ENCODE measurements at regions not wholly inside any gene's neighbourhood (a gene's known extent, or its start where the extent isn't known, plus 50 kb on each side); places are given as distances from the start of the nearest gene placed in this dataset.

GRCh38 chr12:58286353-58286752 is 345.0 kb downstream of the ATP23 start:
- ChIA-PET CTCF (no interaction called here), POLR2A (no interaction called here)
- Mint-ChIP-seq H3K36me3 (ENCODE audit: low read depth) (no peaks in the 10 kb centered on the region), H3K27ac (no peak overlapping the region), H3K4me3 (no peak overlapping the region), H3K9me3 (no peaks in the 10 kb centered on the region), H3K27me3 (no peaks in the 10 kb centered on the region), H3K4me1 (no peaks in the 10 kb centered on the region)
- DNase-seq: no peak

DNA sequence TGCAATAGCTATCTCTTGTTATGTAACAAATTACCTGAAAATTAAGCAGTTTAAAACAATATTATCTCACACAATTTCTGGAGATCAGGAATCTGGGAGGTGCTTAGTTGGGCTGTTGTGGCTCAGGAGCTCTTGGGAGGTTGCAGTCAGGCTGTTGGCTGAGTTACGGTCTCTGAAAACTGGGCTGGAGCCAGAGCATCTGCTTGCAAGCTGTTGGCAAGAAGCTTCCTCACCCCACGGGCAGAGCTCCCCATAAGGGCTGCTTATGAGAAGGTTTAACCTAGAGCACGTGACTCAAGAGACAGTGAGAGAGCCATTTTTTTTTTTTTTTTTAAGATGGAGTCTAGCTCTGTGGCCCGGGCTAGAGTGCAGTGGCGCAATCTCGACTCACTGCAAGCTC is 346.8 kb downstream of the ATP23 start:
- POLR2A ChIA-PET: no interaction called here
- H3K4me1 Mint-ChIP-seq: no peaks in the 10 kb centered on the region
- H3K27ac Mint-ChIP-seq: no peak overlapping the region
- H3K27me3 Mint-ChIP-seq: no peaks in the 10 kb centered on the region
- DNase-seq: no peak
- no peaks in the 10 kb centered on the region for H3K9me3 Mint-ChIP-seq
- CTCF ChIA-PET: no interaction called here
- no peak overlapping the region for H3K4me3 Mint-ChIP-seq
- no peaks in the 10 kb centered on the region for H3K36me3 Mint-ChIP-seq (ENCODE audit: low read depth)

GRCh38 chr12:58291106-58291505 is 349.7 kb downstream of the ATP23 start:
- DNase-seq: no peak
- no peaks in the 10 kb centered on the region for H3K4me1 Mint-ChIP-seq
- no peak overlapping the region for H3K4me3 Mint-ChIP-seq
- H3K27ac Mint-ChIP-seq: no peak overlapping the region
- no peaks in the 10 kb centered on the region for H3K9me3 Mint-ChIP-seq
- ChIA-PET CTCF (no interaction called here), POLR2A (no interaction called here)
- H3K36me3 Mint-ChIP-seq (ENCODE audit: low read depth): no peaks in the 10 kb centered on the region
- H3K27me3 Mint-ChIP-seq: no peaks in the 10 kb centered on the region

- Mint-ChIP-seq H3K27me3 (no peaks in the 10 kb centered on the region), H3K4me3 (no peak overlapping the region), H3K9me3 (no peaks in the 10 kb centered on the region), H3K27ac (no peak overlapping the region), H3K4me1 (no peaks in the 10 kb centered on the region), H3K36me3 (ENCODE audit: low read depth) (no peaks in the 10 kb centered on the region)
- CTCF ChIA-PET: no interaction called here
- POLR2A ChIA-PET: no interaction called here
- DNase-seq: no peak
Measured at GRCh38 chr12:58293308-58293982, 352.1 kb downstream of the ATP23 start.

DNA sequence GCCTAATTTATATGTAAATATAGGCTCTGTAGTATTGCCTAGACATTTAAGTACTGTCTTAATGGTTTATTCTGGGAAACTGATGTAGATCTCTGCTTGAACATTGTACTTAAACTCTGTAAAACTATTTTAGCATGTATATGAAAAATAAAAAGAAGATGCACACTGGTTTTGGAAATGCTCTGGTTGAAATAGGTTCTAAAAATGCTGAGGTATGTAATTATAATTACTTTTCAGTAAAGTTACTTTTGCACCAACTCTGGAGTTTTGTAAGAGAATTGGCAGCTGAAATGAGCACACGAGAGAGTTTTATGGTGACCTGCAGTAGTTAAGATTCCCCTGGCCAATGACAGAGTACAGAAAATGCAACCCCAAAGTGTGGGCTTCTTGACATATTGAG is 353.9 kb downstream of the ATP23 start:
- DNase-seq: no peak
- POLR2A ChIA-PET: no interaction called here
- no peak overlapping the region for H3K27ac Mint-ChIP-seq
- H3K4me3 Mint-ChIP-seq: no peak overlapping the region
- CTCF ChIA-PET: no interaction called here
- H3K36me3 Mint-ChIP-seq (ENCODE audit: low read depth): no peaks in the 10 kb centered on the region
- no peaks in the 10 kb centered on the region for H3K9me3 Mint-ChIP-seq
- no peaks in the 10 kb centered on the region for H3K27me3 Mint-ChIP-seq
- H3K4me1 Mint-ChIP-seq: no peaks in the 10 kb centered on the region

DNA sequence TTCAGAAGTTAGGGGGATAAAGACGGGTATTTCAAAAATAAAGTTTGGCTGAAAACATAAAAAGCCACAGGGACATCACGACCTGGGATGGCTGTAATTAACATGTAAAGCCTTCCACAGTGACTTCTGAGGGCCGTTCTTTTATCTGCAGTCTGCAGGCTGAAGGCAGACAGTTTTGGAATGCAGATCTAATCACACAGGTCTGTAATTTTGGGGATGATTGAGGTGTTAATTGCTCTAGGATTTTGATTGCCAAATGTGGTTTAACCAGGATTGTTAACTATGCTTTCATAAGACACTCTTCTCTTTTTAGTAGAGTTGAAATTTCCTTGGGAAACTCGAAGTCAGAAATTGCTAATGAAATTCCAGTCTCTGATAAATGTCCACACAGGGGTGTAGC is 355.5 kb downstream of the ATP23 start:
- no peaks in the 10 kb centered on the region for H3K4me1 Mint-ChIP-seq
- DNase-seq: no peak
- no peak overlapping the region for H3K4me3 Mint-ChIP-seq
- no peaks in the 10 kb centered on the region for H3K27me3 Mint-ChIP-seq
- H3K9me3 Mint-ChIP-seq: no peaks in the 10 kb centered on the region
- H3K27ac Mint-ChIP-seq: no peak overlapping the region
- H3K36me3 Mint-ChIP-seq (ENCODE audit: low read depth): no peaks in the 10 kb centered on the region
- ChIA-PET POLR2A (no interaction called here), CTCF (no interaction called here)

DNA sequence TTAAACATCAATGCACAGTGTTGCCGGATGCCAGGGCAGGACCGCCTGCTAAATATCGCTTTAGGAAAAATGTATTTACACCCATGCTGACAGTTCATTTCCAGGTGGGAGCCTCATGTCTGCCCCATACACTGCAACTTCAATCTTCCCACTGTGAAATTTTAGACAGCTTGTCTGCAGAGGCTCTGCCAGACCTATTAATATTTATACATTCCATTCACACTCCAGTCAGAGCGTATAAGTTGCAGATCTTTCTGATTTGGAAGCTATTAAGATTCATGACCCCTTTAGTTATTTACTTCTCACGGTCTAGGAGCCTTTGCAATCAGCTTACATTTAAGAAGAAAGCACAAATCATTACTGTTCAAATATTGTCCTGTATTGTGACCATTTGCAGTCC is 357.4 kb downstream of the ATP23 start:
- POLR2A ChIA-PET: no interaction called here
- no peak for DNase-seq
- Mint-ChIP-seq H3K36me3 (ENCODE audit: low read depth) (no peaks in the 10 kb centered on the region), H3K9me3 (no peaks in the 10 kb centered on the region), H3K4me1 (no peaks in the 10 kb centered on the region), H3K27ac (no peak overlapping the region), H3K4me3 (no peak overlapping the region), H3K27me3 (no peaks in the 10 kb centered on the region)
- CTCF ChIA-PET: no interaction called here

- no peaks in the 10 kb centered on the region for H3K4me1 Mint-ChIP-seq
- DNase-seq: no peak
- H3K27me3 Mint-ChIP-seq: no peaks in the 10 kb centered on the region
- POLR2A ChIA-PET: no interaction called here
- no peaks in the 10 kb centered on the region for H3K36me3 Mint-ChIP-seq (ENCODE audit: low read depth)
- H3K9me3 Mint-ChIP-seq: no peaks in the 10 kb centered on the region
- CTCF ChIA-PET: no interaction called here
- H3K27ac Mint-ChIP-seq: no peak overlapping the region
- H3K4me3 Mint-ChIP-seq: no peak overlapping the region
Measured at GRCh38 chr12:58299371-58299770, 358.0 kb downstream of the ATP23 start.

GRCh38 chr12:58301038-58301729 is 359.8 kb downstream of the ATP23 start:
- Mint-ChIP-seq H3K27ac (no peak overlapping the region), H3K36me3 (ENCODE audit: low read depth) (no peaks in the 10 kb centered on the region), H3K4me3 (no peak overlapping the region), H3K4me1 (no peaks in the 10 kb centered on the region), H3K27me3 (no peaks in the 10 kb centered on the region), H3K9me3 (no peaks in the 10 kb centered on the region)
- CTCF ChIA-PET: no interaction called here
- POLR2A ChIA-PET: no interaction called here
- DNase-seq: no peak

DNA sequence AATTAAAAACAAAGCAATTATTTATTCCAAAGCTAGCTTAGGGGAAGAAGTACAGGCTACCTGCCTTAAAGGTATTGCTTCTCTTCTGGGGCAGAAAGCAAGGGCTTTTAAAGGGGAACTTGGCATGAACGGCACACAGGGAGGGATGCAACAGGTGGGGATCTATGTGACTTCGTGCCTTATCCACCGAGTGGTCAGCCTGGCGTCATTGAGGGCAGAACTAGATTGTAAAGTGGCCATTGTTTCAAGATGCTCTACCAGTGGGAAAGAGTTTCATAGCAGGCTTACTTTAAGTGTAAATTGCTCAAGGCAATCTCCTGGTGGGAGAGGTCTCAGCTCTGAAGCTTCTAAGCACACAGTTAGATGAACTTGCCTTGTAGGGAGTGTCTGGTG is 360.4 kb downstream of the ATP23 start:
- H3K4me1 Mint-ChIP-seq: no peaks in the 10 kb centered on the region
- H3K4me3 Mint-ChIP-seq: no peak overlapping the region
- ChIA-PET POLR2A (no interaction called here), CTCF (no interaction called here)
- no peaks in the 10 kb centered on the region for H3K27me3 Mint-ChIP-seq
- no peaks in the 10 kb centered on the region for H3K9me3 Mint-ChIP-seq
- H3K27ac Mint-ChIP-seq: no peak overlapping the region
- no peaks in the 10 kb centered on the region for H3K36me3 Mint-ChIP-seq (ENCODE audit: low read depth)
- no peak for DNase-seq

GRCh38 chr12:58302487-58303011 is 361.2 kb downstream of the ATP23 start:
- Mint-ChIP-seq H3K9me3 (no peaks in the 10 kb centered on the region), H3K4me1 (no peaks in the 10 kb centered on the region), H3K27ac (no peak overlapping the region), H3K4me3 (no peak overlapping the region), H3K27me3 (no peaks in the 10 kb centered on the region), H3K36me3 (ENCODE audit: low read depth) (no peaks in the 10 kb centered on the region)
- ChIA-PET CTCF (no interaction called here), POLR2A (no interaction called here)
- no peak for DNase-seq

GRCh38 chr12:58306266-58307000 is 365.1 kb downstream of the ATP23 start:
- Mint-ChIP-seq H3K36me3 (ENCODE audit: low read depth) (no peaks in the 10 kb centered on the region), H3K27ac (no peak overlapping the region), H3K27me3 (peaks cover 1% of the 10 kb centered on the region), H3K4me3 (no peak overlapping the region), H3K9me3 (no peaks in the 10 kb centered on the region), H3K4me1 (no peaks in the 10 kb centered on the region)
- CTCF ChIA-PET: no interaction called here
- POLR2A ChIA-PET: no interaction called here
- DNase-seq: no peak

- Mint-ChIP-seq H3K4me1 (no peaks in the 10 kb centered on the region), H3K27ac (no peak overlapping the region), H3K9me3 (no peaks in the 10 kb centered on the region), H3K36me3 (ENCODE audit: low read depth) (no peaks in the 10 kb centered on the region), H3K27me3 (peaks cover 1% of the 10 kb centered on the region), H3K4me3 (no peak overlapping the region)
- ChIA-PET CTCF (no interaction called here), POLR2A (no interaction called here)
- DNase-seq: no peak
Measured at GRCh38 chr12:58309806-58310205, 368.4 kb downstream of the ATP23 start.

DNA sequence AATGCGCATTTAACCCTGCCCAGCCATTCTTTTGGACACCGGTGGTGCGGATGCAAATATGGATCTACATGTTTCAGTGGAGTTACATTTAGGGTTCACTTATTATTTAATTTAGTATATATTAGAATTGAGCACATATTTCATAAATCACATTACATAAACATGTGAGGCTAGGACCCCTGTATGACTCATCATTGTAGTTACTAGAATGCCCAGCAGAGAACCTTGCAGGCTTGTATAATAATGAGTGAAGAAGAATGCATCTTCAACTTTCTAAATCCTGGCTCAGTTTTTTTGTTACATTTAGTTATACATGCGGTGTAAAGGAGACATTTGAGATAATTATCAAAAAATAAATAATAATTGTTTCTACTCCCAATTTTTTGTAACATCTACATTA is 369.0 kb downstream of the ATP23 start:
- no peak overlapping the region for H3K4me3 Mint-ChIP-seq
- H3K4me1 Mint-ChIP-seq: no peaks in the 10 kb centered on the region
- peaks cover 1% of the 10 kb centered on the region for H3K27me3 Mint-ChIP-seq
- H3K9me3 Mint-ChIP-seq: no peaks in the 10 kb centered on the region
- no peaks in the 10 kb centered on the region for H3K36me3 Mint-ChIP-seq (ENCODE audit: low read depth)
- POLR2A ChIA-PET: no interaction called here
- CTCF ChIA-PET: no interaction called here
- H3K27ac Mint-ChIP-seq: no peak overlapping the region
- DNase-seq: no peak

Measured in activated CD4-positive, alpha-beta memory T cell treated with anti-CD3 and anti-CD28 coated beads, Interleukin-2, amount 10 ng/mL, durations not matched to agents 7 days and 5 days (primary cell).